ENCODE measurements at regions not wholly inside any gene's neighbourhood (a gene's known extent, or its start where the extent isn't known, plus 50 kb on each side); places are given as distances from the start of the nearest gene placed in this dataset.

GRCh38 chr5:77907786-77908185 lies 131.6 kb upstream of the TBCA start:
- TF ChIP-seq POLR2AphosphoS5 (IDR thresholded peaks at IDR 0.05) (no peak), CTCF (IDR thresholded peaks at IDR 0.05 in 8 of 11, conservative IDR thresholded peaks at IDR 0.05 in 3 of 11) (no peak)

Measured in spleen (tissue), 7 donors.